Stimulated activated CD8-positive, alpha-beta memory T cell treated with anti-CD3 and anti-CD28 coated beads, Interleukin-2, amount 100 ng/mL, for 48 hours (primary cell): ENCODE measurements at regions not wholly inside any gene's neighbourhood (a gene's known extent, or its start where the extent isn't known, plus 50 kb on each side); places are given as distances from the start of the nearest gene placed in this dataset.

Experiments
- DNase-seq, 2 donors: peaks; one replicate each; pipeline ENCODE4 v3.0.0-alpha.2; 2020; ENCODE audit warnings: low read depth in 2 of 2

GRCh38 chr10:4028854-4029583 lies 244.0 kb upstream of the KLF6 start:
- no peak for DNase-seq

DNA sequence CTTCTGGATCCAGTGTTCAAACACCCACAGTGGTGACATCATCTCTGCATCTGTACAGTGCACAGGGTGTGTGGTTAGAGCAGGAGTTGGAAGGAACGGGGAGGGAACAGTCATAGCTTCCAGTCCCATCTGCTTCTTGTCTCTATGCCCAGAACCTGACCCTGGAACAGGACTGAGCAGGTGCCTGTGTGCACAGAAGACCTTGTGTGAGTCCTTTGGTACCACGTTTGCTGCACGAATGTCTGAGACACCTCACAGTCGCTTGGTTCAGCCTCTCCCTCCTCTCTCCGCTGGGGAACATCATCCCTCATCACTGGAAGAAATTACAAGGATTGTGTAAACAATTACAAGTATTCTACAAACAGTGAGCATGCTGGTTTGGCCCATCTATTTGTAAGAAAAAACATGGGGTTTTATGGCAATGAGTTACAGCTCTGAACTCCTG lies 243.0 kb upstream of the KLF6 start:
- no peak for DNase-seq

GRCh38 chr10:4025339-4025738 lies 240.3 kb upstream of the KLF6 start:
- DNase-seq = no peak

GRCh38 chr10:4024516-4025245 lies 239.7 kb upstream of the KLF6 start:
- DNase-seq = no peak

DNA sequence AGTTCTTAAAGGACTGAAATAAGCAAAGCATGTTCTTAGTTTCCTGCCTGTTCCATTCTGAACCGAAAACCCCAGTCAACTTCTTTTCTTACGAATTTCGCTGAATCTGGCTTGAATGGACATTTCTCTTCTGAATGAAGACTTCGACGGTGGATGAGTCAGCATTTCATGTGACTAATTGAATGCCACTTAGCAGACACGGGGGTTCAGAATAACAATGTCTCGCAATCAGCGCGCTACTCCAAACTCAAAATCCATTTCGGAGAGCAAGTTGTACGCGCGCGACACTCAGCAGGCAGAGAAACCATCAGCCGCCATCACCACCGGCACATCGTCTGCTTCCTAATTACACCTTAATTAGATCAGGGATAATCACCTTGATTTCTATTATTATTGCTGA lies 239.0 kb upstream of the KLF6 start:
- DNase-seq = no peak

- DNase-seq = no peak
Observed at GRCh38 chr10:4022473-4022872, 237.5 kb upstream of the KLF6 start.

GRCh38 chr10:4020631-4021030 lies 235.6 kb upstream of the KLF6 start:
- no peak for DNase-seq

DNA sequence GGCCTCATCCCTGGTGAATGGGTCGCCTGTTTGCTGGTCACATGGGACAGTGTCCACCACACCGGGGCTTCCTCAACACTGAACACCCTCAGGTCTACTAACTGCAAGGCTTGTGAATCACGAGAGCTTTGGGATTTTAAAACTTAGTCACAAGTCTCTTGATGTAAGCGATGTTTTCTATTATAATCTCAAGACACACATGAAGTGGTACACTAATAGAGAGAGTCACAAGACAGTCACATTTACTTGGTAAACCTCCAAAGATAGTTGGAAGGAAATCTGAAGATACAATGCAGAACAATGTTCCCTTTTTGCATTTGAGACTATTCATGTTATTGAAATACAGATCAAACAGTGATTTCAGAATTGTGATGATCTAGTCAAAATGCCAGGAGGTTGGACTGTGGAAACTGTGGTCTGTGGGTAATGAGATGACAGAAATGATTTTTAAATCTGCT lies 233.1 kb upstream of the KLF6 start:
- no peak for DNase-seq

DNA sequence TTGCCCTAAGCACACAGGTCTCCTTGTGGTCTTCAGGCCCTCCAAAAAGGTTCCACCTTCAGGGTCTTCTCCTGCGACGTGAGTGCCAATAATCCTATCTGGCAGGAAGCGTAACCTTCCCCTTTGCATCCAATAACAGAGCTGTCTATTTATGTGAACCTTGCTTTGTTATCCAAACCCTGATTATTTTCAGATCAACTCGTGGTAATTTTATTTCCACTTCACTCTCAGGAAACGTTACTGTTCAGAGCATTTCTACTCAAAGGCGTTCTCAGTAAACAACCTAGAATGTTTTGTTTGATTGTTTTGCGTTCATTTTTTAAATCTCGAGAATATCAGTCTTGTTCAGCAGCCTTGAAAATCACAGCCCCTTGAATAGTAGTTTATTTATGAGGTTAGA lies 232.3 kb upstream of the KLF6 start:
- no peak for DNase-seq

DNA sequence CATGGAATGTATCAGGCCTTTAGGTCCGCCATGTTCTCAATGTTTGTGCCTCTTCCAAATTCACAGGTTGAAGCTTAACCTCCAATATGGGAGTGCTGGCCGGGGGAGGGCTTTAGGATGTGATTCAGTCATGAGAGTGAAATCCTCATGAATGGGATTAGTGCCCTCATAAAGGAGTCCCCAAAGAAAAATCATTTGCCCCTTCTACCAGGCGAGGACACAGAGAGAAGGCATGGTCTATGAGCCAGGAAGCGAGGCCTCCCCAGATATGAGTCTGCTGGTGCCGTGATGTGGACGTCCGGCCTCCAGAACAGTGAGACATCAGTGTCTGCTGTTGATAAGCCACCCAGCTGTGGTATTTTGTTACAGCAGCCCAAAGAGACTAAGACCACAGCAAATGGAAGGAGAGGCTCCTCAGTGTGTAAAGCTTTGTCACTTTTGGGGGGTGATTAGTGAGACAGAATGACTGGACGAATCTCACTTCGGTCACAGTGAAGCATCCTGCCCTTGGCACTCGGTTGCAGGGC lies 231.3 kb upstream of the KLF6 start:
- DNase-seq = no peak

- DNase-seq = peak; percentile 49 to 62
Observed at GRCh38 chr10:4013651-4014121, 228.7 kb upstream of the KLF6 start.

DNA sequence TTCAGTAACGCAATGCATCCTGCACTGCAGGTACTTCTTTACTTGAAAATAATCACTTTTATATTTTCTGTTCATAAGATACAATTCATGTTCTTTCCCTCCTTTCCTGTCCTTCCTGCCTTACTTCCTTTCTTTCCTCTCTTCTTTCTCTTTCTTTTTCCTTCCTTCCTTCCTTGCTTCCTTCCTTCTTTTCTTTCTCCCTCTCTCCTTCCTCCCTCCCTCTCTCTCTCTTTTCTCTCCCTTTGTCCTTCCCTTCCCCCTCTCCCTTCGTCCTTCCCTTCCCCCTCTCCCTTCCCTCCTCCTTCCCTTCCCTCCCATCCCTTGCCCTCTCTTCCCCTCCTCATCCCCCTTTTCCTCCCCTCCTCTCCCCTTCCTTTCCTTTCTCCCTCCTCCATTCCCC lies 227.8 kb upstream of the KLF6 start:
- no peak for DNase-seq

DNA sequence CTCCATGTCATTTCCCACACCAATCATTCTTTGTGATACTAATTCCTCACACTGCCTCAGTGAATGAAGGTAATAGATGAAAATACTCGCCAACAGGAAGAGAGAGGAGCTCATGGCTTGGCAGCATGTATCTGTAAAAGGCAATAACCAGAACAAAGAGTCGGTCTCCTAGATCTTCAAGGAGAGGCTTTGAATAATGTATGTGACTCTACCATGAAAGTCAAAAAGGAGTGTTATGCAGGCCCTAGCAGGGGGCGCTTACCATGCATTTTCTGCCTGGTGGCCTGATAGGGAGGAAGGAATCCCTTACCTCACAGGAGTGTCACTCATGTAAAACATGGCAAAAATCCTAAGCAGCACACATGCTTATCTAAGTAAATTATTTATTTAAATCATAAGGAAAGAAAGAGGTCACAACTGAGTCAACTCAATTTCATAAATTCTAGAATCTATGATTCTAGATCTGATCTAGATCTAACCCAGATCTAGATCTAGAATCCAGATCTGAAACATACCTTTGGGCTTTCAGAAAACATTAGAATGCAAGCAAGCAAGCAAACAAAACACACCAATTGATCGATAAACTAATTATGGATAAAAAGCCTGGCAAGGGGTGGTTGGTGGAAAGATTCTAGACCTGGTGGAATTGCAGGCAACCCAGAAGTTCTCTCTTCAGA lies 226.3 kb upstream of the KLF6 start:
- no peak for DNase-seq

DNA sequence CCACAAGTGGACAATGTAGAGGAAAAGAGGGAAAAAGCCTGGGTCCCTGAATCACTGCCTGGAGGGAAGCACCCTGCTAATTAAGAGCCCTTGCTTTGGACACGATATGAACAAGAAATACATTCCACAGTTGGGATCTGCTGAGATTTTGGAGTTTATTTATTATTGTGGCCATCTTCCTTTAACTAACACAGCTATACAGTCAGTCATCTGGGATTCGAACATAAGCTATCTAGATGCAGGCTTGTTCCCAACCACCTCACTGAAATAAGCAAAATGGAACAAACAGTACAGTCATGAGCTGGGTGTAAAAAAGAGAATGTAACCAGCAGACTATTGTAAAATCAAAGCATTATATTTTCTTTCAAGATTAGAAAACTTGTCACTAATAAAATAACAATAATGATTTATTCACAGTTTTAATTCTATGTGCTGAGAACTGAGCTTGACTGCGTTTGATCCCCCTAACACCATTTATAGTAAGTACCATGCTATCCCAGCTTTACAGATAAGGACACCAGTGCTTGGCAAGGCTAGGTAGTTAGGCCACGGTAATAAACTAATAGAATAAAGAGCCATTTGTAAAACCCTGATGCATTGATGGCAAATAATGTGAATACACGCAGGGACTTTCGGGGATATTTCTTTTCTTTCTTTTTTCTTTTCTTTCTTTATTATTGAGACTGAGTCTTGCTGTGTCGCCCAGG lies 223.8 kb upstream of the KLF6 start:
- no peak for DNase-seq

DNA sequence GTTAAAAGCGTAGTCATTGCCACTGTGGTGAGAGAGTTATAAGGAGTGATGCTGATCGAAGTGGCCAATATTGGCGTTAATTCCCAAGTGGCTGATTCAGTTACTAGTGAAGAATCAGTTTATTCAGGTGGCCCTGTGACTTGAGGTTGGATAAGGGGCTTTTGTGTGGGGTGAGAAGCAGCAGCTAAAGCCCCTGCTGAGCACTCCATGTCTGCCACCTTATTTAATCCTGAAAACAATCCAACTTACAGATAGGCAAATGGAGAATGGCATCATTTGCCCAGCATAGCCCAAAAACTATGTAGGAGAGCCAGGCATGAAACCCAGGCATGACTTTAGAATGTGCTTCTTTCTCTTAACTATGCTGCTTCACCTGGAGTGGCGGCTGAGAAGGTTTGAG lies 222.8 kb upstream of the KLF6 start:
- no peak for DNase-seq

- no peak for DNase-seq
Observed at GRCh38 chr10:4006858-4007257, 221.8 kb upstream of the KLF6 start.

GRCh38 chr10:4006051-4006450 lies 221.0 kb upstream of the KLF6 start:
- no peak for DNase-seq

DNA sequence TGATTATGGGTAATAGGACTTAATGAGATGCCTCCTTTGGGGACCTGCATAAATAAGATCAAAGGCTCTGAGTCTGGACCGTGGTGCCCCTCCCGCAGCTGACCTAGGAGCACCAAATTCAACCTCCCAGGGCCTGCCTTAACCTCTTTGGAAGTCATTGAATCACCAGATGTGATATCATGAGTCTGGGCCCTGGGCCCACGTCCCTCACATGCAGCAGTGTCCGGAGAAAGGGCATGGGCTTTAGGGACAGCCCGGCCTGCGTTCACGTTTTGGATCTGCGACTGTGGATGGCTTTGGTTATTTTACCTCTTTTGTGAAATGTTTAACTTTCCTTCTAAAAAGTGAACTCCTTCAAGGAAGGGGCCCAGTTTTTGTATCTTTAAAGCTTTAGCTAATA lies 220.0 kb upstream of the KLF6 start:
- DNase-seq = no peak

DNA sequence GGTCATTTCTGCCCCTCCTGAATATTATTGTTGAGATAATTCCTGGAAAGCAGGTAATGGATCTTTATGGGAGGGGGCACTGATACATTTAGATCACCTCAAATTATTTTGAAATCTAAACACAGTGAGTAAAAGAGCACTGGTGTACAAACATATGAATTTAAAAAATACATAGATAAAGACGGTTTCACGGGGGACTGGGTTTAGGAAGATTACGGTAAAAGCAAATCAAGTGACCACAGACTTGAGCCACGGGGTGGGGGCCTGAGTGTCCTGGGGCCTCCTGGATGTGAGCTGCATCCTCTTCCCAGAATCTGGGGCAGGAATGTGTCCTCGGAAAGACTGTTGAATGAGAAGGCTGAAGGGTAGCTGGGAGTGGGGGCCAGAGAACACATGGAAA lies 219.1 kb upstream of the KLF6 start:
- DNase-seq = no peak

DNA sequence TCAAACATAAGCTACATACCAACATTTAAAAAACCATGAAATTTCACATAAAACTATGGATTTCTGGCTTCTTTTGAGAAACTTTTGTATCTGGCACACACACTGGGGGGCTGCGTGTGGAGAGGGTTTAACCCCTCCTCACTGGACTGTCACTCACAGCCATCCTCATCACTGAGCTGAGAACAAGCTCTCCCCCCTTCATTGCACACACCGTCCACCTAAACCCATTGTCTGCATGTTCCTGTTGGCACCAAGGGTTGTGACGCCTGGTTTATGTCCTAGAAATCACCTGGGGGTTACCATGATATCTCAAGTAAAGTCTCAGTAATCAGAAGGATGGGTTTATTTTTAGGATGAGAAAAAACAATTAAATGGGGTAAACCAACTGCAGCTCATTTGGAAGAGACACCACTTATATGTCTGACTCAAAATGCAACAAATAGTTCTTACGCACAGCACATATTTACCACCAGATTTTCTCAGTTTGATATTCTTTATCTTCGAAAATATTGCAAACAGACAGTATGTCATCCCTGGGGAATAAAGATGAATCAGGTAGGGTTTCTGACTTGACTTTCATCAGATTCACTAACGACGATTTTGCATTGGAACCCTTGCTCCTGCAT lies 218.5 kb upstream of the KLF6 start:
- no peak for DNase-seq

GRCh38 chr10:4001811-4002210 lies 216.8 kb upstream of the KLF6 start:
- DNase-seq = no peak
